Right lobe of liver (tissue), 4 donors: ENCODE measurements at regions not wholly inside any gene's neighbourhood (a gene's known extent, or its start where the extent isn't known, plus 50 kb on each side); places are given as distances from the start of the nearest gene placed in this dataset.

ENCODE experiments used
- CTCF ChIP-seq, 4 donors: fragments of 200-600 bp in 3 of 4; fragments of 450-650 bp in 1 of 4; IDR thresholded peaks; one replicate each; pipeline versions ENCODE4 v1.5.1 to v1.8.0; 2016 to 2022; ENCODE audit warnings: antibody characterized with exemption in 4 of 4, mild to moderate bottlenecking in 2 of 4
- POLR2A ChIP-seq: fragments of 450-650 bp; IDR thresholded peaks from one replicate; pipeline ENCODE4 v1.6.1; 2017; ENCODE audit warnings: antibody characterized with exemption, mild to moderate bottlenecking
- donor health status: DM: no; HTN: no; CAD: no.
- donor health status: DM: no; HTN: no; CAD: no.
- donor health status: DM: no; HTN: yes; CAD: no.

- no peak for TF ChIP-seq CTCF (IDR thresholded peaks at IDR 0.05)
- TF ChIP-seq POLR2A, result no peak
Measured at GRCh38 chr1:90155721-90156487, 161.0 kb downstream of the ZNF326 start.
